Suppressor macrophage (primary cell): ENCODE measurements at regions not wholly inside any gene's neighbourhood (a gene's known extent, or its start where the extent isn't known, plus 50 kb on each side); places are given as distances from the start of the nearest gene placed in this dataset.
"Not testable (repeated sequence)": the region's sequence is repeated elsewhere in the genome, so short reads cannot be mapped to it uniquely, and the experiment has no call there.

Experiments
- DNase-seq, 4 experiments: peaks; one replicate each; pipeline ENCODE4 v3.0.0-alpha.2; 2020 to 2022

DNA sequence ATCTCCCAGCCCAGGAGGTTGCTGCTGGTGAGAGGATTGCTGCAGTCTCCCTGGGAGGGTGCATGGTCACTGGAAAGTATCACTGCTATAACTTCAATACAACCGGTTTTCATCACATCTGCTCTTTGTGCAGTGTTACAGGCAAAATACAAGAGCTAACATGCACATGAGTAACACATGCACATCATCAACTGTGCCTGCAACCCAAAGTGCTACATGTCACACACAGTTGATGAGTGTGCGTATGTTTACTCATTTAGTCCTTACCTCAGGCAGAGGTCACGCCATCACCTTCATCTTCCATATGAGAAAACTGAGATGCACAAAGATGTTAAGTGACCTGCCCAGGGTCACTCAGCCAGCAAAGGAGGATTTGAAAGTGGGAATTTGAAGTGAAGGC is 277.7 kb downstream of the FAM72C start:
- no peak for DNase-seq

DNA sequence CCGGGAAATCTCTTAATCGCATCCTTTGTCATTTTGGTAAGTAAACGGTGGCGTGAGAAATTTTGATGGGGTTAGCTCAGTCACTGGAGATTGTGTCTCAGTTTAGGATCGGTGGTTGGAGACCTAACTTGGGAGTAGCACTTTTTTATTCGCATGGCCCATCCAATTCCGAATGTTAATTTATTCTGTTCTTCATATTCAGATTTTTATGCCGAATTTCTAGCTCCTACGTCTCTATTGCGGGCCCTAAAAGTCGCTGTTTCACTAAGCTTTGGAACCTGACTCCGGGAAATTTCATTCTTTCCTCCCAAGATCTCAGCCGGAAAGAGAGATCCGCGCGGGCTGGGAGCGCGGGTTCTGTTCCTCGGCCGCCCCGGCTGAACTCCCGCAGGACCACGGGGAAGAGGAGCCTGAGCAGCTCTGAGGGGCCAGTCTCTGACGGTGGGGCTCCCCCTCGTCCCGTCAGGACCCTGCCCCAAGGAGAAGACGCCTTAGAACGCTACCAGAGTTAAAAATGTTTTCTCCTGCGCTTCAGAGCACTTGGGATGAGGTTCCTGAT is 279.7 kb downstream of the FAM72C start:
- no peak for DNase-seq

DNA sequence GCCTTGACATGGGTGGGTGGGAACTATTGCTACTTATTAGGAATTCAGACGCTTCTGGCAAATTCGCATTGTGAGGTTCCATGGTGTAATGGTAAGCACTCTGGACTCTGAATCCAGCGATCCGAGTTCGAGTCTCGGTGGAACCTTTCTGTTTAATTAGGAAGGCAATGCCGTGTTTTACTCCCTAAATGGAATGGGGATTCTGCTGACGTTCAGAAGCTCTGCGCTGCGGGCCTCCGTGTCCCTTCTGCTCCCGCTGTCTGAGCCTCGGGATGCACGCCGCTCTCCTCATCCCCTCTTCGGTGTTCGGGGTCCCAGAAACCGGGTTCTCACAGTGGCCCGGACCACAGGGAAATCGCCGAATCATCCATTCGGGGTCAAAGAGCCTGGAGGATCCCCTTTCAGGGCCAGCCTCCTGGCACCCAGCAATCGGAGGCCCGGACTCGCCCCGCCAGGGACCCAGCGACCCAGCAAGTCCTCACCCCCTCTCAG is 280.3 kb downstream of the FAM72C start:
- DNase-seq = no peak

DNA sequence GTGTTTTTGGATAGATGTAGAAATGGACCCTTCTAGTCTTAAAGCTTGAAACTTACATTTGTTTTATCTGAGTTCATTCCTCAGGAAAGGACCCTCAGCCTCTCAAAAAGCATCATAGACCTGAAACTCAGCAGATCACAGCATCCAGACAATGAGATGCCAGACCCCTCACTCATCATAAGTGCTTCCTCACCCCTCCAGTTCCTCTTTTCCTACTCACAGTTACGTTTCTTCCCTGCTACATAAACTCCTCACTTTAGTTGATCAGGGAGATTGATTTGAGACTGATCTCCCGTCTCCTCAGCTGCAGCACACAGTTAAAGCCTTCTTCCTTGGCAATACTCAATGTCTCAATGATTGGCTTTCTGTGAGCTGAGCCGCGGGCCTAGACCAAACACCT is 282.0 kb downstream of the FAM72C start:
- no peak for DNase-seq

DNA sequence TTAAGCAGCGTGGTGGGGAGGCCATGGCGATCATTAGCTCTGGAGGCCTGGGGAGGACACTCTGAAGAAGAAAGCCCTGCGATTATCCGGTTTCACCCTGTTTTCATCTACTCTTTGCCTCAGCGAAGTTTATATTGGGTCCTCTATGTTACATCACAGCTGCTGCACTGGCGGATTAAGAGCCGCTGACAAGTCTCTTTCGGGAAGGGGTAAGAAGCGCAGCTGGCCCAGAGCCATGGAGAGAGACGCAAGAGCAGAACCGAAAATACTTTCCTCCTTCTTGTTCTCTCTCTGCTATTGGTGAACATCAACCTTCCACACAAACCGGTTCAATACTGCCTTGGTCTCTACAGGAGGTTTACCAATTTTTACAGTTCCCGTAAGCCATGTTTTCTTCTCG is 291.5 kb downstream of the FAM72C start:
- DNase-seq = no peak

DNA sequence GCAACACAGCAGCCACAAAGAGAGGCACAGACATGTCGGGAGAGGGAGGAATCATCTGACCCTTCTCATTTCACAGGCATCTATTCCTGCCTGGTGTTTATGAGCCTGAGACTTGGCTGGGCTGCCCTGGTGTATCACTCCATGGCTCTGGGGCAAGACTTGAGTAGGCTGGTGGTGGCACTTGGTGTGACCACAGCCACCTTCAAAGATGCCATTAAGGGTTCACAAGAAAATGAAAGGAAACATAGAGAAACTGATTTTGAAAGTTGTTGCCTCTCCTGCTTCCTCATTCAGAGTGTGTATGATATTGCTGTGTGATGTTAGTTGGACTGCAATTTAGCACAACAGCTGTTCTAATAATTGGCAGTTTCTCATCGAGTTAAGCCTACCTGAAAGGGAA is 298.8 kb downstream of the FAM72C start:
- no peak for DNase-seq

DNA sequence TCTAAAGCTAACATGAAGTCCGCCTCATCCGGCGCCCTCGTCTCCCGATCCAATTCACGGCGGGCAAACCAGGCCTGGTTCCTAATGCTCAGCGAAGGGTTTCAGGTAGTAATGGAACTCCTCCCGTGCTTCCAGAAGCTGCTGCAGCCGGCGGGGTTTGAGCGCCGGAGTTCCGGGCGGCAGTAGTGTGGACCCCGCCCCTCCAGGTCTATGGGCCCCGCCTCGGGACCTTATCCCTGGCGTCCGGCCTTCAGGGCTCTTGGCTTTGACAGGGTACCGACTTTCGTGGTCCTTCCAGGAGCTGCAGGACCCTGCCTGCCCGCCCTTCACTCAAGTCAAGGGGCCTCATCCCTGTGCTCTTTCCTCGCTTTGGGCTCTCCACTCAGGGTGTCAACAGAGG is 304.1 kb downstream of the FAM72C start:
- no peak for DNase-seq

DNA sequence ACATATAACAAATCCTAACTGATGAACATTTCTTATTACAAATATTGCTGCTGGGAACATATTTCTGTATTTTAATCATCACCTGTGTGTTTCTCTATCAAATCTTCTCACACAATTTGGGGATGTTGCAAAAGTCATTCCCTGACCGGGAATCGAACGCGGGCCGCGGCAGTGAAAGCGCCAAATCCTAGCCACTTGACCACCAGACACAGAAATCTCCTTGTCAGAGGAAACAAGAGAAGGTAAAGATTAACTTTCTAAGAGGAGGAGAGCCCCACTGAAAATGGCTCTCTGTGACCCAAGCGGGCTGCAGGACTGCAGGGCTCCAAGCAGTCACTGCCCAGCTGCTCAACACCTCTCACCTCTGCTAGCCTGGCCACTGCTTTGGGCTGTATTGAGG is 304.9 kb downstream of the FAM72C start:
- no peak for DNase-seq

DNA sequence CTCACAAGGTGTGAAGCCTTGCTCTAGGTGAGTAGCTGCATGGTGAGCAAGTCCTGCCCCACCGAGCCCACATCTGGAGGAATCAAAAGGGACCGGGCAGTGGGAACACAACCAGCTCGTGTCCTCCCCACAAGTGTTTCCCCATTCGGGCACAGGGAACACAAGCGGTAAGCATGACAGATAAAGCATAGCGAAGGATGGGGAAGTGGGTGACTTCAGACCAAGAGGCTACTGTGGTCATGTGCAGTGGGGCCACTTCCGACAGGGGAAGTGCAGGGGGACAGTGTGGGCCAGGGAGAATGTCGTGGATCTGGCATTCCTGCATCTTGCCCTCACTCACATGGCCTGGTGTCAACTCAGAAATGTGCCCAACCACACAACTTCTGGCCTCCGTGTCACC is 306.2 kb downstream of the FAM72C start:
- DNase-seq = peak in 1 of 4 experiments; percentile 6

DNA sequence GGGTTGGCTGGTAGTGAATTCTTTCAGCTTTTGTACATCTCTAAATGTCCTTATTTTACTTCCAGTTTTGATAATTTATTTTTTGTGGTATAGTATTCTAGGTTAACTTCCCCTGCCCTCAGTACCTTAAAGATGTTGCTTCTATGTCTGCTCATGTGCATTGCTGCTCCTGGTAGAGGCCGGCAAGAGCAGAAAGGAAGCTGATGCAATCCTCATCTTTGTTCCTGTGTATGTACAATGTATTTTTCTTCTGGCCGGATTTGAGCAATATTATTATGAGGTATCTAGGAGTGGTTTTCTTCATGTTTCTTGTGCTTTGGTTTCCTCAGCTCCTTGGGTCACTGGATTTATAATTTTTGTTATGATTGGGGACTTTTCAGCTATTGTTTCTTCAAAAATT is 308.7 kb downstream of the FAM72C start:
- DNase-seq = not testable (repeated sequence)

DNA sequence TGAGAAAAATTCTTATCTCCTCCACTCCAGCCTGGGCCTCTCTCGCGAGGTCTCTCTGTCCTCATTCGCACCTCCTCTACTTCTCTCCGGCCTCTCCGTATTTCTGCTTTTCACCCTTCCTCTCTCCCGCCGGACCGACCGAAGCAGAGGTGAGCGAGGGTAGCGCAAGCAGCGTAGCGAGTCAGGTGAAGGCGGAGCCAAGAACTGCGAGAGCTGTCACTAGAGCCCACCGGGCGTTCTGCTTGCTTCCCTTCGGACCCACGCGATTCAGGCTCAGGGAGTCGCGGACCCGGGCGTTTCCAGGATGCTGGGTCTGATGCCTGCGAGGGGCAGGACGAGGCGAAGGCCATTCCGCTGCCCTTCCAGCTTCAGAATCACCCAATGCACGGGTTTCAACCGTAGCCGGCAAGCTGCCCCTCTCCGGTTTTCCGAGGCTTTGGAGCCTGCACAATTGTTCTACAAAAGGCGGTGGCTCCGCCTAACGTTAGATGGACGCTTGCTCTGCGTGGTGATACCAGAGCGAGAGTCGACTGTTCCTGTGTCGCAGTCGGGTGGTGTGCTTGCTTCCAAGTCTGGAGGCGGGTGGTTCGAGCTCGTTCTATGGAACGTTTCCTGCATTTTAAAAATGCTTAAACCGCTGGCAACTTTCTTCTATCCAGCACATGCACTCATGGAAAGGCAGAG is 310.2 kb downstream of the FAM72C start:
- DNase-seq = no peak

DNA sequence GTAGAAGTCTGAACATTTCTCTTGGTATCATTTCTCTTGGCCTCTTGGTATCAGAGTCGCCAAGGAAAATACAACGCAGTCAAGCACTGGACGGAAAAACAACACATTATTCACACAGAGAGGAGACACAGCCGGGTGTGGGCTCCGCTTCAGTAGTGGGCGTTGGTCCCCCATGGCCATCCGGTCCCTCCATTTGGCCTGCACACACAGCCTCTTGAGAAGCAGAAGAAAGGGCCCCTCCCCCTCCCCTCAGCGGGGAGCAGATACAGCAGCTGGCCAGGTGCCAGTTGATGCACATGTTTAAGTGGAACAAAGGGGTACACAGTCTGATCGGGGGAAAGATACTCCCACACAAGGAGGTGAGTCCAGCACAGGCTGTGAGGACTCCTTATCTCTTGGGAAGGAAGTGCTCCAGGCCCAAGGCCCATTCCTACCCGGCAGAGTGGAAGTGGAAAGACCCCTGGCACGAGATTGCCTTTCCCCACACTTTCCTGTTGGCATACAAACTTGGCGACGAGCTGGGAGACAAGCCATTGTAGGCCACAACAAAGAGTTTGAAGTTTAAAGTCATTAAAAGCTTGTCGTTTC is 311.3 kb downstream of the FAM72C start:
- no peak for DNase-seq

DNA sequence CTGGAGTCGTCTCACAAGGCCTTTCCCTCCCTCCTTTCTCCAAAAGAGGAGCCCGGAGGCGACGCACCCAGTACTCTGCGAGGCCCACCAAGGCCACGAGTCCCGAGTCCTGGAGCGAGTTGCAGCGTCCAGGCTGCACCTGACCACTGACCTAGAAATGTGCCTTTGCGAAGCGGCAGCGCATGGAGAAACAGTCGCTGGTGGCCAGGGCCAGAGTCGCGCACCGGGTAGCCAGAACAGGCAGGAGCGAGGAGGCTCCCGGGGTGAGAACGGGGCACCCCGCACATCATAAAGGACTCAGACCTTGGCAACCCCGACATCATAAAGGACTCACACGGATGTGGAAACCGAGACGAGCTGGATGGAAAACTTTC is 318.4 kb downstream of the FAM72C start:
- DNase-seq = no peak

DNA sequence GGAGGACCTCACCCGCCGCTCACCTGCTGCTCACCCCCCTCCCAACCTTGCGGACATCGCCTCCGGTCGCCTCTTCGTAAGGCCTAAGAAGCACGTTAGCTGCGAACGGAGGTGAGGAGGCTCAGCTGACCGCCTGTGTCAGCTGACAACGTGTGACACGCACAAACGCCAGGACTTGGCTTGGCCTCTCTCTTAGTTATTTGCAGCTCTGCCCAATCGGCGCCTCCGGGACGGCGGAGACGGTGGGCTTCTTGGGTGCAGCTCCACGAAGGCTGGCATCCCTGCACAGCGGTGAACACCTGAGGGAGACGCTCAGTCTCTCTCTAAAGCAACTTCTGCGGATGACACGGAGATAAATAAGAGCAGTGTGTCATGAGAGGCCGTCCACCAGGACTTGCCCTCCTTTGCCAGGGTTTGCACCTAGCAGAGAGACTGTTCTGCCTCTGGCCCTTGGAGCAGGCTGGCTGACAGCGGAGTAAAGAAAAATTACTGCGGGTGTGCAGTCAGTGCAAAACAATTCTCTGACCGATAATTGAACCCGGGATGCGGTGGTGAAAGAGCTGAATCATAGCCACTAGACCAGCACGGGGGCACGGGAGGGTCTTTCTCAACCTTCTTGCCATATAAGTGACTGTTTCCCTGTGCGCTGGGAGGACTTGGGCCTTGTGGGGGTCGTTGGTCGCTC is 318.9 kb downstream of the FAM72C start:
- no peak for DNase-seq

DNA sequence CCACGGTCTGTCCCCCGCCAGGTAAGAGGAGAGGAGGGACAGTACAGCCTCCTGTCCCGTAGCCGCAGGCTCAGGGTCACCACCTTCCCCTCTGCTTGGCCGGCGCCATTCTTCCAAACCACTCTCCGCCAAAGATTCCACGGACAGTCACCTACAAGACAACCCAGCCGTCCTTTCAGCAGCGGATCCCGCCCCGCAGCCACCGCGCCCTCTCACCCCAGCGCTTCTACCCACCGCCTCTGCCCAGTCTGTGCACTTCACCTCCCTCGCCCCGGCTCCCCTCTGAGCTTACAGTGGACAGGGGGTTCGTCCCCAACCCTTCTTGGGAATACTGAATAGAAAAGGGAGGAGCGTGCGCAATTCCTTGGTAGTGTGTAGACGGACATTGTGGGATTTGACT is 319.6 kb downstream of the FAM72C start:
- no peak for DNase-seq

DNA sequence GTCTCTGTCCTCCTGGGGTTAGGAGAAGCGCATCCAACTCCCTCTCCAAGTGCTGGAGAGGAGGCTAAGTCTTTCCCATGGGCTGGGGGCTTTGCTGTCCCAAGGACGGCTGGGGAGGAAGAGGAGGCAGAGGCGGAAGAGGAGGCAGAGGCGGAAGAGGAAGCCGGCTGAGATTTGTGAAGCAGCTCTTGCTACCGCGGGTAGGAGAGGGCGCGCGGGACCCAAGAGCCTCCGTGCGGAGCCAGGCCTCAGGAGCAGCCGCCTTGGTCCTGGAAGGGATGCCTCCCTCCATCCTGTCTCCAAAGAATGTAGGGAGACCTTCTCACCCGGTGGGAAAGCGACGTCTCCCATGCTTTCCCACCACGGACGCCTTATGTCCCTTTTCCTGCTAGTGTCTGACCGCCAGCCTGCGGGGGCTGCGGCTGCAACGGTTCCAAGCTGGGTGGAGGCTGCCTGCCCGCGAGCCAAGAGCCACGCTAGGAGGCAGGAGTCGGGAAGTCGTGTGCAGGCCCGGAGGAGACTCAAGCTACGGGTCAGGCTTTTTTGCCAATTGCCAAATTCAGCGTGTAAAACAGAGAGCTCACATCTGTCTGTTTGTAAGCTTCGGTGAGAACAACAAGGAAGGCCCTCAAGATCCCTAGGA is 320.3 kb downstream of the FAM72C start:
- no peak for DNase-seq

DNA sequence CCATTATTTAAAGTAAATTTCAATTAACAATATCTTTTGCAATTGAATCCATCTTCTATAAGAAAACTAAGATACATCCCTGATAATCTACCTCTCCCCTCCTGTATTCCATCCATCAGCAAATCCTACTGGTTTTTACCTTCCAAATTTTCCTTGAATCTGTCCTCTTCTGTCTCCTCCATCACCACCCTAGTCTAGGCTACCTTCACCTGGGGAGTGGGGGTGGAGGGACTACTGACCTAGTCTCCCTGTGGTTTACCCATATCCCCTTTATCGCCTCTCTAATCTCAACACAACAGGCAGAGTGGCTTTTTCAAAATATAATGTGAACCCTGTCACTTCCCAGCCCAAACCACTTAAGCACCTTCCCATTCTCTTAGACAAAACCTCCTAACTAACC is 327.8 kb downstream of the FAM72C start:
- DNase-seq = not testable (repeated sequence)

DNA sequence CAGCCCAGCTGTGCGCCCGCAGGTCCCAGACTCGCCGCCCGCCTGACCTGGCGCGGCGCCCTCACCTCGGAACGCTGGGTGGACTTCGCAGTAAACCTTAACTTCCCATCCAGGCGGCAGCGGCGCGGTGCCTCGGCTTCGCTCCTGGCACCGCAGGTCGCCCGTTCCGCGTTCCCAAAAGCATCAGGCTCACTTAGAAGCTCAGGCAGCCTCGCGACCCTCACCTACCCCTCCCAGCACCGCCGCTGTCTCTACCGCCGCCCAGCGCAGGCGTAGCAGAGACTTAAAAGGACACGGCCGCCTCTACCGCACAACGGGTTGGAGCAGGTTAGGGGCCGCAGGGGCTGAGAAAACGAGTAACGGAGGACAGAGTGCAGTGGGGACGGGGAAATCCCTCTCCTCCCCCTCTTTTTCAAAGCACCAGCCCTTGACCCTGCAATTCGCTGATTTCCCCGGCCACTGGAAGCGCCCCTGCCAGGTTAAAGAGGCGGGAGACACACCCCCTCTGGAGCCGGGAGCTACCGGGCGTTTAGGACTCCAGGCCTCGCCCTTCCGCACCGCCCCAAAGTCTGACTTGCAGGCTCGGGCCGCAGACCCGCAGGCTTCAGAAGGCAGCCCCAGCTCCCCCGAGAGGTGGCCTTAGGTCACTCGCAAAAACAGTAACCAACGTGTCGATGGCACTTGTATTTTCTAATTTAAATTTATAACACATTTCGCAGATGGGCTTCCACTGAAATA is 328.5 kb downstream of the FAM72C start:
- no peak for DNase-seq

DNA sequence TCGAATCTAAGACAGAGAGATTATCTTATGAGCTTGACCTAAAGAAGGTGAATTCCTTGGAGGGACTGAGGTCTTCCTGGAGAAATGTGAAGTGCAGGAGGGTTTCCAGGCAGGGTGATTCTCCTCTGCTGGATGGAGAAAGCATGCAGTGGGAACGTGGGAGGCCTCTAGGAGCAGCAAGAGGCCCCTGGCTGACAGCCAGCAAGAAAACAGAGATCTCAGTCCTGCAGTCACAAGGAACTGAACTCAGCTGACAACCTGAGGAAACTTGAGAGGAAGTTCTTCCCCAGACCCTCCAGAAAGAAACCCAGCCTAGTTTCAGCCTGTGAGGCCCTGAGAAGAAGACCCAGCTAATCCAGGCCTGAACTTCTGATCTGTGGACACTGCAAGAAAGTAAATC is 345.9 kb downstream of the FAM72C start:
- DNase-seq = peak in 3 of 4 experiments; percentile 1 to 18 (median 7)

DNA sequence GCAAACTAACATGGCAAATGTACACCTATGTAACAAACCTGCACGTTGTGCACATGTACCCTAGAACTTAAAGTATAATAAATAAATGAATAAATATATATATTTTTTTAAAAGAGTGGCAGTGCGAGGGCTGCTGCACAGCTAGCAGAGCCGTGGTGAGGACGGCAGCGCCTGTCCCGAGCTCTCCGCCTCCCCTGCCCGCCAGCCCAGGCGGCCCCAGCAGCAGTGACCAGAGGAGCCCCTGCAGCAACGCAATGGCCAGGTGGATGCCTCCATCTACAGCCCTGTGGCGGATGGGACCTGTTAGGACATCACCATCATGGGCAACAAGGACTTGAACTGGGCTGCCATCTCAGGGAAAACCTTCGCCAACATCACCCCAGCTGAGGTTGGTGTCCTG is 351.9 kb downstream of the FAM72C start:
- DNase-seq = no peak

DNA sequence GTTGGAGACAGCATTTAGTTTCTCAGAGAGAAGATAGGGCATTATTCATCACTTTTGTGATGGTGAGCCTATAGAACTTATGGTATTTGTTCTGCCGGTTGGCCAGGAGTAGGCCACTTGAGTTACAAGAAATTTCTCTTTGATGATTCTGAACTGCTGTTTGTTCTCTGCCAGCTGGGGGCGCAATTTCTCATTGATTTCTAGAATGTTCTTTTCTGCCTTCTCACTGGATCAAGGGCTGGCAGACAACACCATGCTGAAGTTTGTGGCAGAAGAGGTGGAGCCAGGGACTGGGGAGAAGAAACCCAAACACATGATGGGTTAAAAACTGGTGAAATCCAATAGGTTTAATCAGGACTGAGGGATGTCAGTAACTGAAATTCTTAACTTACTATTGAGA is 360.6 kb downstream of the FAM72C start:
- DNase-seq = peak in 3 of 4 experiments; percentile 2 to 12 (median 10)

DNA sequence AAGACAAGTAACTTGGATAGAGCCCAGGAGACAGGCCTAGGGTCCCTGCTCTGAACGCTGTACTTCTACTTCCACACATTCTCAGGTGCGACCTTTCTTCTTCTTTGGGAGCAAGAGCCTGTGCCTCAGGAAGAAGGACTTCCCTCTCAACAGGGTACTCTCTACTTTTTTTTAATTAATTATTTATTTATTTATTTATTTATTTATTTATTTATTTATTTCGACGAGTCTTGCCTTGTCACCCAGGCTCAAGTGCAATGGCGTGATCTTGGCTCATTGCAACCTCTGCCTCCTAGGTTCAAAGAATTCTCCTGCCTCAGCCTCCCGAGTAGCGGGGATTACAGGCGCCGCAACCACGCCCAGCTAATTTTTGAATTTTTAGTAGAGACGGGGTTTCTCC is 361.6 kb downstream of the FAM72C start:
- no peak for DNase-seq

DNA sequence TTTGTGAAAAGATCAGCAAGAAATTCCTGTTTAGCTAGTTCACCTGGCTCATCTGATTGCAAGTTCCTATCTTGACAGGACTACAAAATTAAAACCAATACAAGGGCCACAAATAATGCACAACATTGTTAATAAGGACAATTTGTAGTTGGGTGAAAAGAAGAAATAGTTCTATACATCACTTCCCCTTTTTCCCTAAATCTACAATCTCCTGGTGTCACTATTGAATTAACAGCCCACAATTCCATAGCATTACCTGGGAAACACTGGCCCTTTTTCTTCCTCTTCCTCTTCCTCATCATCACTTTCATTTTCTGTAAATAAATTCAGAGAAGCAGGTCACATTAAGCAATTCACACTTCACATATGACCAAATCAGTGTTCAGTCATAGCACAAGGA is 366.9 kb downstream of the FAM72C start:
- no peak for DNase-seq
